OCI-LY7 (cell line): ENCODE measurements at regions not wholly inside any gene's neighbourhood (a gene's known extent, or its start where the extent isn't known, plus 50 kb on each side); places are given as distances from the start of the nearest gene placed in this dataset.

ENCODE experiments used
- BruUV-seq: library from RNA; stranded (reverse); fragments of 400-500 nt; replicated peaks from 2 replicates; lab custom pipeline; 2021; lab: Mats Ljungman, UMichigan
- CTCF ChIA-PET: fragments of 300-600 bp; sonication (Branson Sonifier 250); formaldehyde crosslinking; loops from one replicate; lab custom pipeline; 2022; ENCODE audit warnings: antibody characterized with exemption; ENCODE audit not compliant: unreplicated experiment; lab: Charles Lee
- POLR2A ChIA-PET: fragments of 300-600 bp; sonication (Branson Sonifier 250); formaldehyde crosslinking; loops from one replicate; lab custom pipeline; 2022; ENCODE audit warnings: antibody characterized with exemption; lab: Charles Lee
- DNase-seq: peaks from one replicate; pipeline ENCODE4 v3.0.0-alpha.2; 2015; ENCODE audit warnings: low spot score
- H2AFZ ChIP-seq: fragments of 200-600 bp; sonication (generic), shearing (Covaris generic); 2 replicates; pipeline ENCODE4 v1.6.1; 2014; ENCODE audit warnings: mild to moderate bottlenecking, antibody characterized with exemption, low read length, moderate library complexity
- H3K27ac ChIP-seq: fragments of 200-600 bp; sonication (generic); 2 replicates; pipeline ENCODE4 v1.5.1; 2014; ENCODE audit warnings: mixed run types, low read depth, mild to moderate bottlenecking, moderate library complexity, low read length, inconsistent platforms; ENCODE audit not compliant: poor library complexity, severe bottlenecking
- H3K36me3 ChIP-seq: fragments of 200-600 bp; sonication (generic); 2 replicates; pipeline ENCODE4 v1.6.1; 2014; ENCODE audit warnings: mild to moderate bottlenecking, antibody characterized with exemption, low read length, moderate library complexity, mixed read lengths; ENCODE audit not compliant: insufficient read depth
- H3K4me1 ChIP-seq: fragments of 200-600 bp; sonication (generic); 2 replicates; pipeline ENCODE4 v1.5.1; 2014; ENCODE audit warnings: mild to moderate bottlenecking, low read length; ENCODE audit not compliant: insufficient read depth, poor library complexity, severe bottlenecking
- H3K4me2 ChIP-seq: fragments of 200-600 bp; sonication (generic); 2 replicates; pipeline ENCODE4 v1.6.1; 2014; ENCODE audit warnings: mild to moderate bottlenecking, low read length
- H3K4me3 ChIP-seq: fragments of 200-600 bp; sonication (generic); 2 replicates; pipeline ENCODE4 v1.5.1; 2014; ENCODE audit warnings: mild to moderate bottlenecking, low read depth, low read length; ENCODE audit not compliant: poor library complexity, severe bottlenecking
- H3K79me2 ChIP-seq: fragments of 200-600 bp; sonication (generic); 2 replicates; pipeline ENCODE4 v1.6.1; 2016; ENCODE audit warnings: low read depth, mild to moderate bottlenecking, low read length, moderate library complexity, mixed read lengths; ENCODE audit not compliant: insufficient read depth
- H3K9me2 ChIP-seq: fragments of 200-600 bp; sonication (generic); 2 replicates; pipeline ENCODE4 v1.6.1; 2016; ENCODE audit warnings: mild to moderate bottlenecking, low read length, mixed read lengths; ENCODE audit not compliant: insufficient read depth
- H3K9me3 ChIP-seq: fragments of 200-600 bp; sonication (generic); 2 replicates; pipeline ENCODE4 v1.6.1; 2014; ENCODE audit warnings: mild to moderate bottlenecking, mixed run types, low read length, mixed read lengths
- H4K20me1 ChIP-seq: fragments of 200-600 bp; sonication (generic); 2 replicates; pipeline ENCODE4 v1.6.1; 2014; ENCODE audit warnings: mild to moderate bottlenecking, antibody characterized with exemption, low read length, moderate library complexity, mixed read lengths; ENCODE audit not compliant: insufficient read depth
- CTCF ChIP-seq: fragments of 200-600 bp; sonication (generic); conservative IDR thresholded peaks from 2 replicates; pipeline ENCODE4 v1.5.1; 2014; ENCODE audit warnings: mild to moderate bottlenecking, antibody characterized with exemption, low read length, moderate library complexity, mixed read lengths
- EZH2phosphoT487 ChIP-seq: fragments of 200-600 bp; sonication (generic); IDR thresholded peaks from 2 replicates; pipeline ENCODE4 v1.6.1; 2018; ENCODE audit warnings: low read depth, borderline replicate concordance, mild to moderate bottlenecking, mixed run types, antibody characterized with exemption, low read length, moderate library complexity, mixed read lengths
- intact Hi-C: fragments of 100-400 bp; cut with micrococcal nuclease; formaldehyde crosslinking; loops from one replicate; pipeline ENCODE4 v1.10.0; 2022; ENCODE audit not compliant: unreplicated experiment

- intact Hi-C loops = no loop called here
- no TSS peak for BruUV-seq
- Histone ChIP-seq H3K4me1 (no peaks in the 10 kb centered on the region), H3K9me3 (no peaks in the 10 kb centered on the region), H4K20me1 (no peaks in the 10 kb centered on the region), H3K4me2 (no peak overlapping the region), H3K36me3 (no peaks in the 10 kb centered on the region), H3K4me3 (no peak overlapping the region), H3K79me2 (no peaks in the 10 kb centered on the region), H2AFZ (no peak overlapping the region), H3K27ac (no peak overlapping the region), H3K9me2 (no peaks in the 10 kb centered on the region)
- no peak for TF ChIP-seq CTCF
- no peak for TF ChIP-seq EZH2phosphoT487
- ChIA-PET POLR2A (no interaction called here), CTCF (no interaction called here)
- no peak for DNase-seq
Measured at GRCh38 chr7:155931396-155932085, 119.3 kb upstream of the SHH start.

GRCh38 chr7:155930527-155930926 lies 118.3 kb upstream of the SHH start:
- H3K9me2 ChIP-seq = no peaks in the 10 kb centered on the region
- H3K79me2 ChIP-seq = no peaks in the 10 kb centered on the region
- BruUV-seq = no TSS peak
- intact Hi-C loops = no loop called here
- POLR2A ChIA-PET = no interaction called here
- no peak for DNase-seq
- no peaks in the 10 kb centered on the region for H3K4me1 ChIP-seq
- no peaks in the 10 kb centered on the region for H3K9me3 ChIP-seq
- H3K27ac ChIP-seq = no peak overlapping the region
- CTCF ChIA-PET = no interaction called here
- no peak overlapping the region for H2AFZ ChIP-seq
- no peak overlapping the region for H3K4me2 ChIP-seq
- no peak for TF ChIP-seq EZH2phosphoT487
- TF ChIP-seq CTCF = no peak
- no peaks in the 10 kb centered on the region for H3K36me3 ChIP-seq
- no peak overlapping the region for H3K4me3 ChIP-seq
- no peaks in the 10 kb centered on the region for H4K20me1 ChIP-seq

GRCh38 chr7:155930061-155930460 lies 117.8 kb upstream of the SHH start:
- POLR2A ChIA-PET = no interaction called here
- H3K9me3 ChIP-seq = no peaks in the 10 kb centered on the region
- CTCF ChIA-PET = no interaction called here

More at GRCh38 chr7:155930061-155930460, 117.8 kb upstream of the SHH start:
- no TSS peak for BruUV-seq
- no peaks in the 10 kb centered on the region for H3K4me1 ChIP-seq
- TF ChIP-seq CTCF = no peak
- TF ChIP-seq EZH2phosphoT487 = no peak
- no peaks in the 10 kb centered on the region for H3K36me3 ChIP-seq
- H3K9me2 ChIP-seq = no peaks in the 10 kb centered on the region
- no peak overlapping the region for H3K4me2 ChIP-seq
- intact Hi-C loops = no loop called here
- H3K4me3 ChIP-seq = no peak overlapping the region
- no peaks in the 10 kb centered on the region for H4K20me1 ChIP-seq
- no peak overlapping the region for H3K27ac ChIP-seq
- H2AFZ ChIP-seq = no peak overlapping the region
- DNase-seq = no peak
- no peaks in the 10 kb centered on the region for H3K79me2 ChIP-seq
